Vagina (tissue), 2 donors: ENCODE measurements at regions not wholly inside any gene's neighbourhood (a gene's known extent, or its start where the extent isn't known, plus 50 kb on each side); places are given as distances from the start of the nearest gene placed in this dataset.

Source experiments
- CTCF ChIP-seq, 3 experiments: fragments of 450-650 bp in 2 of 3; fragments of 200-600 bp in 1 of 3; sonication (generic) in 1 of 3; IDR thresholded peaks; one replicate each; pipeline ENCODE4 v1.5.1; 2017 to 2019; ENCODE audit warnings: antibody characterized with exemption in 3 of 3, mild to moderate bottlenecking in 2 of 3, moderate library complexity in 2 of 3
- POLR2A ChIP-seq, 2 donors: fragments of 450-650 bp; IDR thresholded peaks; one replicate each; pipeline ENCODE4 v1.6.1; 2017; ENCODE audit warnings: antibody characterized with exemption in 2 of 2, mild to moderate bottlenecking in 2 of 2, moderate library complexity in 2 of 2

GRCh38 chr11:29018631-29019030 is 910.4 kb downstream of the METTL15 start:
- TF ChIP-seq CTCF (IDR thresholded peaks at IDR 0.05): no peak
- TF ChIP-seq POLR2A (IDR thresholded peaks at IDR 0.05): no peak
